CD8-positive, alpha-beta memory T cell (primary cell): ENCODE measurements at regions not wholly inside any gene's neighbourhood (a gene's known extent, or its start where the extent isn't known, plus 50 kb on each side); places are given as distances from the start of the nearest gene placed in this dataset.

ENCODE experiments used
- CTCF ChIA-PET: fragments of 350-600 bp; sonication (Branson Sonifier 250); formaldehyde crosslinking; loops from one replicate; lab custom pipeline; 2021; ENCODE audit warnings: antibody characterized with exemption; lab: Charles Lee
- POLR2A ChIA-PET: fragments of 350-600 bp; sonication (Branson Sonifier 250); formaldehyde crosslinking; loops from one replicate; lab custom pipeline; 2021; ENCODE audit warnings: antibody characterized with exemption; lab: Charles Lee
- DNase-seq, 5 donors: peaks; one replicate each; pipeline versions ENCODE4 v3.0.0 to v3.0.0-alpha.2; 2020 to 2022; ENCODE audit warnings: mixed read lengths in 1 of 5
- H3K27ac ChIP-seq: one replicate; pipeline ENCODE4 v1.7.0; 2013; ENCODE audit warnings: low read depth, mild to moderate bottlenecking, low read length, moderate library complexity
- H3K27me3 ChIP-seq: 2 replicates; pipeline ENCODE4 v1.7.0; 2013; ENCODE audit warnings: low read length, mild to moderate bottlenecking; ENCODE audit not compliant: insufficient read depth, poor library complexity, severe bottlenecking
- H3K36me3 ChIP-seq: 2 replicates; pipeline ENCODE4 v1.7.0; 2013; ENCODE audit warnings: mild to moderate bottlenecking, low read length, moderate library complexity; ENCODE audit not compliant: insufficient read depth
- H3K4me1 ChIP-seq: 2 replicates; pipeline ENCODE4 v1.7.0; 2013; ENCODE audit warnings: mild to moderate bottlenecking, low read length, moderate library complexity; ENCODE audit not compliant: insufficient read depth
- H3K4me3 ChIP-seq: 2 replicates; pipeline ENCODE4 v1.7.0; 2013; ENCODE audit warnings: mild to moderate bottlenecking, low read length
- H3K9me3 ChIP-seq: 2 replicates; pipeline ENCODE4 v1.7.0; 2013; ENCODE audit warnings: mild to moderate bottlenecking, low read length
- H3K27ac Mint-ChIP-seq, 8 donors: one replicate each; pipeline ENCODE4 v1.8.0; 2020 to 2021; ENCODE audit warnings: mixed read lengths in 8 of 8, mild to moderate bottlenecking in 6 of 8, inconsistent platforms in 3 of 8, moderate library complexity in 3 of 8
- H3K27me3 Mint-ChIP-seq, 2 donors: one replicate each; pipeline ENCODE4 v1.8.0; 2020 to 2021; ENCODE audit warnings: mixed read lengths in 2 of 2, mild to moderate bottlenecking in 1 of 2, moderate library complexity in 1 of 2
- H3K36me3 Mint-ChIP-seq, 3 donors: one replicate each; pipeline ENCODE4 v1.8.0; 2020 to 2021; ENCODE audit warnings: mixed read lengths in 3 of 3, inconsistent platforms in 1 of 3, mild to moderate bottlenecking in 1 of 3
- H3K4me1 Mint-ChIP-seq, 3 donors: one replicate each; pipeline ENCODE4 v1.8.0; 2020 to 2021; ENCODE audit warnings: mixed read lengths in 3 of 3, inconsistent platforms in 1 of 3, mild to moderate bottlenecking in 1 of 3
- H3K4me3 Mint-ChIP-seq, 7 donors: one replicate each; pipeline ENCODE4 v1.8.0; 2020 to 2021; ENCODE audit warnings: mixed read lengths in 7 of 7, mild to moderate bottlenecking in 6 of 7, moderate library complexity in 4 of 7, inconsistent platforms in 2 of 7
- H3K9me3 Mint-ChIP-seq, 5 donors: one replicate each; pipeline ENCODE4 v1.8.0; 2020 to 2022; ENCODE audit warnings: mixed read lengths in 5 of 5, mild to moderate bottlenecking in 3 of 5, moderate library complexity in 2 of 5, inconsistent platforms in 1 of 5

- no peak overlapping the region for H3K4me3 ChIP-seq
- H3K4me1 Mint-ChIP-seq: no peaks in the 10 kb centered on the region
- no peaks in the 10 kb centered on the region for H3K4me1 ChIP-seq
These were observed 116.1 kb upstream of the ARHGAP24 start for GRCh38 chr4:85358831-85359230.

GRCh38 chr4:85362550-85362949, 112.4 kb upstream of the ARHGAP24 start:
- H3K4me3 ChIP-seq: no peak overlapping the region
- no peak overlapping the region for H3K27ac ChIP-seq
- Mint-ChIP-seq H3K9me3 (peaks cover 0 to 23% (median 2%) of the 10 kb centered on the region in 5 donors), H3K27me3 (no peaks in the 10 kb centered on the region), H3K4me3 (no peak overlapping the region), H3K27ac (no peak overlapping the region), H3K4me1 (no peaks in the 10 kb centered on the region), H3K36me3 (no peaks in the 10 kb centered on the region)
- ChIA-PET CTCF (no interaction called here), POLR2A (no interaction called here)
- no peaks in the 10 kb centered on the region for H3K9me3 ChIP-seq
- H3K4me1 ChIP-seq: no peaks in the 10 kb centered on the region
- no peak for DNase-seq
- no peaks in the 10 kb centered on the region for H3K36me3 ChIP-seq
- no peaks in the 10 kb centered on the region for H3K27me3 ChIP-seq

More at GRCh38 chr4:85358831-85359230, 116.1 kb upstream of the ARHGAP24 start:
- H3K36me3 ChIP-seq: no peaks in the 10 kb centered on the region
- peaks cover 0 to 11% (median 2%) of the 10 kb centered on the region in 5 donors for H3K9me3 Mint-ChIP-seq
- H3K27ac Mint-ChIP-seq: no peak overlapping the region
- POLR2A ChIA-PET: no interaction called here
- CTCF ChIA-PET: no interaction called here
- DNase-seq: no peak
- H3K36me3 Mint-ChIP-seq: no peaks in the 10 kb centered on the region
- no peaks in the 10 kb centered on the region for H3K27me3 Mint-ChIP-seq
- no peak overlapping the region for H3K27ac ChIP-seq
- no peaks in the 10 kb centered on the region for H3K27me3 ChIP-seq
- H3K9me3 ChIP-seq: no peaks in the 10 kb centered on the region
- no peak overlapping the region for H3K4me3 Mint-ChIP-seq

- H3K27ac Mint-ChIP-seq: no peak overlapping the region
- H3K9me3 Mint-ChIP-seq: peaks cover 0 to 15% (median 2%) of the 10 kb centered on the region in 5 donors
- H3K36me3 ChIP-seq: no peaks in the 10 kb centered on the region
- ChIA-PET CTCF (no interaction called here), POLR2A (no interaction called here)
- H3K4me1 Mint-ChIP-seq: no peaks in the 10 kb centered on the region
- H3K27ac ChIP-seq: no peak overlapping the region
- no peaks in the 10 kb centered on the region for H3K27me3 ChIP-seq
- H3K4me3 Mint-ChIP-seq: no peak overlapping the region
- H3K27me3 Mint-ChIP-seq: peaks cover 0 to 1% of the 10 kb centered on the region in 2 donors
- no peak for DNase-seq
- H3K36me3 Mint-ChIP-seq: no peaks in the 10 kb centered on the region
- no peaks in the 10 kb centered on the region for H3K9me3 ChIP-seq
- no peak overlapping the region for H3K4me3 ChIP-seq
- H3K4me1 ChIP-seq: no peaks in the 10 kb centered on the region
These were observed 107.1 kb upstream of the ARHGAP24 start for GRCh38 chr4:85367815-85368214.

- DNase-seq: no peak
- Histone ChIP-seq H3K4me3 (no peak overlapping the region), H3K27ac (no peak overlapping the region), H3K36me3 (no peaks in the 10 kb centered on the region), H3K4me1 (no peaks in the 10 kb centered on the region), H3K27me3 (no peaks in the 10 kb centered on the region), H3K9me3 (no peaks in the 10 kb centered on the region)
- Mint-ChIP-seq H3K27me3 (peaks cover 0 to 1% of the 10 kb centered on the region in 2 donors), H3K4me1 (no peaks in the 10 kb centered on the region), H3K4me3 (no peak overlapping the region), H3K27ac (no peak overlapping the region), H3K9me3 (peaks cover 0 to 15% (median 2%) of the 10 kb centered on the region in 5 donors), H3K36me3 (no peaks in the 10 kb centered on the region)
- POLR2A ChIA-PET: no interaction called here
- CTCF ChIA-PET: no interaction called here
These were observed 106.7 kb upstream of the ARHGAP24 start for GRCh38 chr4:85368240-85368639.

- H3K9me3 ChIP-seq: no peaks in the 10 kb centered on the region
- H3K4me3 Mint-ChIP-seq: no peak overlapping the region
- POLR2A ChIA-PET: no interaction called here
- no peak overlapping the region for H3K27ac Mint-ChIP-seq
- no peaks in the 10 kb centered on the region for H3K36me3 ChIP-seq
- no peaks in the 10 kb centered on the region for H3K27me3 ChIP-seq
- H3K27me3 Mint-ChIP-seq: peaks cover 0 to 1% of the 10 kb centered on the region in 2 donors
- no peaks in the 10 kb centered on the region for H3K4me1 Mint-ChIP-seq
- H3K4me3 ChIP-seq: no peak overlapping the region
- no peak overlapping the region for H3K27ac ChIP-seq
- no peak for DNase-seq
- CTCF ChIA-PET: no interaction called here
- H3K9me3 Mint-ChIP-seq: peaks cover 0 to 13% (median 2%) of the 10 kb centered on the region in 5 donors
- H3K4me1 ChIP-seq: no peaks in the 10 kb centered on the region
- H3K36me3 Mint-ChIP-seq: no peaks in the 10 kb centered on the region
These were observed 106.0 kb upstream of the ARHGAP24 start for GRCh38 chr4:85368932-85369331.

GRCh38 chr4:85369703-85370380, 105.1 kb upstream of the ARHGAP24 start:
- Mint-ChIP-seq H3K9me3 (peaks cover 0 to 12% (median 2%) of the 10 kb centered on the region in 5 donors), H3K27me3 (peaks cover 0 to 1% of the 10 kb centered on the region in 2 donors), H3K4me1 (no peaks in the 10 kb centered on the region), H3K27ac (no peak overlapping the region), H3K4me3 (no peak overlapping the region), H3K36me3 (no peaks in the 10 kb centered on the region)
- DNase-seq: no peak
- H3K4me3 ChIP-seq: no peak overlapping the region
- no peaks in the 10 kb centered on the region for H3K9me3 ChIP-seq
- no peak overlapping the region for H3K27ac ChIP-seq
- H3K27me3 ChIP-seq: no peaks in the 10 kb centered on the region
- no peaks in the 10 kb centered on the region for H3K4me1 ChIP-seq
- H3K36me3 ChIP-seq: no peaks in the 10 kb centered on the region
- ChIA-PET POLR2A (no interaction called here), CTCF (no interaction called here)

GRCh38 chr4:85370400-85371032, 104.4 kb upstream of the ARHGAP24 start:
- ChIA-PET CTCF (no interaction called here), POLR2A (no interaction called here)
- DNase-seq: no peak
- H3K27me3 ChIP-seq: no peaks in the 10 kb centered on the region
- peaks cover 0 to 1% of the 10 kb centered on the region in 2 donors for H3K27me3 Mint-ChIP-seq
- no peaks in the 10 kb centered on the region for H3K36me3 ChIP-seq
- H3K9me3 Mint-ChIP-seq: peaks cover 0 to 10% (median 2%) of the 10 kb centered on the region in 5 donors
- no peaks in the 10 kb centered on the region for H3K4me1 Mint-ChIP-seq
- no peak overlapping the region for H3K27ac Mint-ChIP-seq
- H3K36me3 Mint-ChIP-seq: no peaks in the 10 kb centered on the region
- H3K27ac ChIP-seq: no peak overlapping the region
- no peak overlapping the region for H3K4me3 Mint-ChIP-seq
- no peaks in the 10 kb centered on the region for H3K4me1 ChIP-seq
- no peak overlapping the region for H3K4me3 ChIP-seq
- H3K9me3 ChIP-seq: no peaks in the 10 kb centered on the region

GRCh38 chr4:85372966-85373365, 102.0 kb upstream of the ARHGAP24 start:
- CTCF ChIA-PET: no interaction called here
- H3K27ac Mint-ChIP-seq: no peak overlapping the region
- no peaks in the 10 kb centered on the region for H3K9me3 ChIP-seq
- H3K4me3 Mint-ChIP-seq: no peak overlapping the region
- no peaks in the 10 kb centered on the region for H3K4me1 Mint-ChIP-seq
- no peak for DNase-seq
- no peak overlapping the region for H3K27ac ChIP-seq
- H3K36me3 ChIP-seq: no peaks in the 10 kb centered on the region
- peaks cover 0 to 1% of the 10 kb centered on the region in 2 donors for H3K27me3 Mint-ChIP-seq
- no peaks in the 10 kb centered on the region for H3K27me3 ChIP-seq
- H3K4me3 ChIP-seq: no peak overlapping the region
- POLR2A ChIA-PET: no interaction called here
- H3K36me3 Mint-ChIP-seq: no peaks in the 10 kb centered on the region
- no peaks in the 10 kb centered on the region for H3K4me1 ChIP-seq
- peaks cover 0 to 2% (median 0%) of the 10 kb centered on the region in 5 donors for H3K9me3 Mint-ChIP-seq
